PC-3 (cell line): ENCODE measurements at regions not wholly inside any gene's neighbourhood (a gene's known extent, or its start where the extent isn't known, plus 50 kb on each side); places are given as distances from the start of the nearest gene placed in this dataset.

Experiments used
- CTCF ChIP-seq: fragments of 300-600 bp; sonication (generic); conservative IDR thresholded peaks from 2 replicates; pipeline ENCODE4 v1.5.1; 2017; ENCODE audit warnings: antibody characterized with exemption, low read depth, mild to moderate bottlenecking, low read length
- EZH2phosphoT487 ChIP-seq: fragments of 300-600 bp; sonication (generic); IDR thresholded peaks from 2 replicates; pipeline ENCODE4 v1.6.1; 2018; ENCODE audit warnings: mild to moderate bottlenecking, antibody characterized with exemption, low read length, borderline replicate concordance

- TF ChIP-seq CTCF (no peak), EZH2phosphoT487 (no peak)
These were observed 742.7 kb upstream of the FOXG1 start for GRCh38 chr14:28023853-28024252.
